MM.1S (cell line): ENCODE measurements at regions not wholly inside any gene's neighbourhood (a gene's known extent, or its start where the extent isn't known, plus 50 kb on each side); places are given as distances from the start of the nearest gene placed in this dataset.

Source experiments
- DNase-seq: peaks from one replicate; pipeline ENCODE4 v3.0.0-alpha.2; 2015
- H2AFZ ChIP-seq: fragments of 300-600 bp; sonication (generic); 2 replicates; pipeline ENCODE4 v1.6.0; 2016; ENCODE audit warnings: antibody characterized with exemption, low read length
- H3F3A ChIP-seq: fragments of 300-600 bp; sonication (generic); 2 replicates; pipeline ENCODE4 v1.6.1; 2016; ENCODE audit warnings: mild to moderate bottlenecking, antibody characterized with exemption, low read length, moderate library complexity, mixed read lengths; ENCODE audit not compliant: insufficient read depth
- H3K27ac ChIP-seq: fragments of 300-600 bp; sonication (generic); 2 replicates; pipeline ENCODE4 v1.5.1; 2016; ENCODE audit warnings: mild to moderate bottlenecking, low read length
- H3K27me3 ChIP-seq: fragments of 300-600 bp; sonication (generic); replicated peaks from 2 replicates; pipeline ENCODE4 v1.6.0; 2016; ENCODE audit warnings: low read length; ENCODE audit not compliant: insufficient read depth
- H3K36me3 ChIP-seq: fragments of 300-600 bp; sonication (generic); replicated peaks from 2 replicates; pipeline ENCODE4 v1.6.1; 2016; ENCODE audit warnings: mild to moderate bottlenecking, low read length, mixed read lengths; ENCODE audit not compliant: insufficient read depth
- H3K4me1 ChIP-seq: fragments of 300-600 bp; sonication (generic); 2 replicates; pipeline ENCODE4 v1.6.1; 2016; ENCODE audit warnings: low read length, mixed read lengths
- H3K4me2 ChIP-seq: fragments of 300-600 bp; sonication (generic); 2 replicates; pipeline ENCODE4 v1.6.0; 2016; ENCODE audit warnings: low read depth, low read length
- H3K4me3 ChIP-seq: fragments of 300-600 bp; sonication (generic); 2 replicates; pipeline ENCODE4 v1.5.1; 2016; ENCODE audit warnings: low read length, mixed read lengths
- H3K79me2 ChIP-seq: fragments of 300-600 bp; sonication (generic); 2 replicates; pipeline ENCODE4 v1.6.1; 2016; ENCODE audit warnings: mixed run types, low read length, mixed read lengths
- H3K9ac ChIP-seq: fragments of 300-600 bp; sonication (generic); 2 replicates; pipeline ENCODE4 v1.6.1; 2016; ENCODE audit warnings: low read length, mixed read lengths
- H3K9me2 ChIP-seq: fragments of 300-600 bp; sonication (generic); replicated peaks from 2 replicates; pipeline ENCODE4 v1.6.1; 2016; ENCODE audit warnings: mild to moderate bottlenecking, low read length, mixed read lengths; ENCODE audit not compliant: insufficient read depth
- H3K9me3 ChIP-seq: fragments of 300-600 bp; sonication (generic); replicated peaks from 2 replicates; pipeline ENCODE4 v1.6.1; 2016; ENCODE audit warnings: mild to moderate bottlenecking, low read length, mixed read lengths; ENCODE audit not compliant: insufficient read depth
- H4K20me1 ChIP-seq: fragments of 300-600 bp; sonication (generic); 2 replicates; pipeline ENCODE4 v1.6.1; 2016; ENCODE audit warnings: mild to moderate bottlenecking, low read length, moderate library complexity, mixed read lengths; ENCODE audit not compliant: insufficient read depth
- EZH2 ChIP-seq: fragments of 300-600 bp; sonication (generic); optimal IDR thresholded peaks from 2 replicates; pipeline ENCODE3; 2017; ENCODE audit warnings: low read depth, mild to moderate bottlenecking, antibody characterized with exemption, low read length, mixed read lengths
- EZH2phosphoT487 ChIP-seq: fragments of 300-600 bp; sonication (generic); IDR thresholded peaks from 2 replicates; pipeline ENCODE4 v1.6.1; 2018; ENCODE audit warnings: antibody characterized with exemption, low read length
- TF ChIP-seq, protein P1 (sequence below): fragments of 300-600 bp; sonication (generic); IDR thresholded peaks from 2 replicates; pipeline ENCODE4 v1.5.1; 2016; ENCODE audit warnings: antibody characterized with exemption, low read length, mixed read lengths

- no peaks in the 10 kb centered on the region for H4K20me1 ChIP-seq
- no peak overlapping the region for H2AFZ ChIP-seq
- DNase-seq = no peak
- H3K36me3 ChIP-seq = no peaks in the 10 kb centered on the region
- peaks cover under 1% of the 10 kb centered on the region; the same call in 1 of the 2 replicates for H3K4me1 ChIP-seq
- H3F3A ChIP-seq = no peaks in the 10 kb centered on the region
- H3K4me3 ChIP-seq = no peak overlapping the region
- no peaks in the 10 kb centered on the region for H3K27me3 ChIP-seq
- TF ChIP-seq EZH2phosphoT487 (no peak), EZH2 (no peak)
- TF ChIP-seq, protein P1, sequence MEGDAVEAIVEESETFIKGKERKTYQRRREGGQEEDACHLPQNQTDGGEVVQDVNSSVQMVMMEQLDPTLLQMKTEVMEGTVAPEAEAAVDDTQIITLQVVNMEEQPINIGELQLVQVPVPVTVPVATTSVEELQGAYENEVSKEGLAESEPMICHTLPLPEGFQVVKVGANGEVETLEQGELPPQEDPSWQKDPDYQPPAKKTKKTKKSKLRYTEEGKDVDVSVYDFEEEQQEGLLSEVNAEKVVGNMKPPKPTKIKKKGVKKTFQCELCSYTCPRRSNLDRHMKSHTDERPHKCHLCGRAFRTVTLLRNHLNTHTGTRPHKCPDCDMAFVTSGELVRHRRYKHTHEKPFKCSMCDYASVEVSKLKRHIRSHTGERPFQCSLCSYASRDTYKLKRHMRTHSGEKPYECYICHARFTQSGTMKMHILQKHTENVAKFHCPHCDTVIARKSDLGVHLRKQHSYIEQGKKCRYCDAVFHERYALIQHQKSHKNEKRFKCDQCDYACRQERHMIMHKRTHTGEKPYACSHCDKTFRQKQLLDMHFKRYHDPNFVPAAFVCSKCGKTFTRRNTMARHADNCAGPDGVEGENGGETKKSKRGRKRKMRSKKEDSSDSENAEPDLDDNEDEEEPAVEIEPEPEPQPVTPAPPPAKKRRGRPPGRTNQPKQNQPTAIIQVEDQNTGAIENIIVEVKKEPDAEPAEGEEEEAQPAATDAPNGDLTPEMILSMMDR = no peak
- no peak overlapping the region for H3K4me2 ChIP-seq
- no peaks in the 10 kb centered on the region for H3K9me2 ChIP-seq
- no peak overlapping the region for H3K9ac ChIP-seq
- no peaks in the 10 kb centered on the region for H3K79me2 ChIP-seq
- no peaks in the 10 kb centered on the region for H3K9me3 ChIP-seq
- H3K27ac ChIP-seq = no peak overlapping the region
Measured at GRCh38 chr5:44178414-44178813, 210.8 kb downstream of the FGF10 start.

DNA sequence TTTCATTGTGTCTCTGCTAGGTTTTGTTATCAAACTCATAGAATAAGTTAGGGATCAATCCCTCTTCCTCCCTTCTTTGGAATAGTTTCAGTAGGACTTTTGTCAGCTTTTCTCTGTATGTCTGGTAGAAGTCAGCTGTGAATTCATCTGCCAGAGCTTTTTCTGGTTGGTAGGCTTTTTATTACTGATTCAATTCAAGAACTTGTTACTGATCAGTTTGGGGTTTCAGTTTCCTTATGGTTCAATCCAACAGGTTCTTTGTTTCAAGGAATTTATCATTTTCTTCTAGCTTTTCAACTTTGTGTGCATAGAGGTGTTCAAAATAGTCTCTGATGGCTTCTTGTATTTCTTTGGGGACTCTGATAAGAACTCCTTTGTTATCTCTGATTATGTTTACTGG is 221.7 kb downstream of the FGF10 start:
- H3K9me3 ChIP-seq = no peaks in the 10 kb centered on the region
- DNase-seq = no peak
- TF ChIP-seq EZH2phosphoT487 = no peak
- TF ChIP-seq, protein P1 = no peak
- no peak for TF ChIP-seq EZH2
- H3K4me2 ChIP-seq = no peak overlapping the region
- no peaks in the 10 kb centered on the region for H4K20me1 ChIP-seq
- H2AFZ ChIP-seq = no peak overlapping the region
- H3K9ac ChIP-seq = no peak overlapping the region
- H3K4me1 ChIP-seq = no peaks in the 10 kb centered on the region
- no peak overlapping the region for H3K27ac ChIP-seq
- H3K4me3 ChIP-seq = no peak overlapping the region
- no peaks in the 10 kb centered on the region for H3K79me2 ChIP-seq
- no peaks in the 10 kb centered on the region for H3F3A ChIP-seq
- H3K36me3 ChIP-seq = no peaks in the 10 kb centered on the region
- H3K27me3 ChIP-seq = no peaks in the 10 kb centered on the region
- no peaks in the 10 kb centered on the region for H3K9me2 ChIP-seq

- Histone ChIP-seq H3K27ac (no peak overlapping the region), H3K4me2 (no peak overlapping the region), H3K4me1 (no peaks in the 10 kb centered on the region), H3K9me2 (no peaks in the 10 kb centered on the region), H3K36me3 (no peaks in the 10 kb centered on the region), H4K20me1 (no peaks in the 10 kb centered on the region), H3K4me3 (no peak overlapping the region), H3K9me3 (no peaks in the 10 kb centered on the region), H3K9ac (no peak overlapping the region), H3F3A (no peaks in the 10 kb centered on the region), H3K27me3 (no peaks in the 10 kb centered on the region), H3K79me2 (no peaks in the 10 kb centered on the region), H2AFZ (no peak overlapping the region)
- TF ChIP-seq EZH2 (no peak), EZH2phosphoT487 (no peak)
- TF ChIP-seq, protein P1 = no peak
- no peak for DNase-seq
Measured at GRCh38 chr5:44160369-44160768, 228.9 kb downstream of the FGF10 start.
